ENCODE measurements at regions not wholly inside any gene's neighbourhood (a gene's known extent, or its start where the extent isn't known, plus 50 kb on each side); places are given as distances from the start of the nearest gene placed in this dataset.
"Not testable (repeated sequence)": the region's sequence is repeated elsewhere in the genome, so short reads cannot be mapped to it uniquely, and the experiment has no call there.

GRCh38 chr5:174510782-174511453, 213.5 kb upstream of the MSX2 start:
- CTCF ChIA-PET = not testable (repeated sequence)

GRCh38 chr5:174511714-174512253, 212.6 kb upstream of the MSX2 start:
- ChIA-PET RAD21 (ENCODE audit: unreplicated experiment) (no interaction called here), POLR2A (interaction anchor here (0.6 kb wide), 2 partner anchors 53 to 452 kb away, joined by 3 to 5 read pairs; no protein-coding TSS in a partner anchor), SMC1A (ENCODE audit: uncharacterized antibody, unreplicated experiment) (no interaction called here), CTCF (no interaction called here)
- Histone ChIP-seq H3K36me3 (ENCODE audit: control insufficient read depth in 2 of 2, insufficient read depth in 2 of 2, low read length in 1 of 2) (no peaks in the 10 kb centered on the region), H3K9ac (ENCODE audit: control insufficient read depth, insufficient read depth, low read length) (no peak overlapping the region), H4K20me1 (ENCODE audit: control insufficient read depth, insufficient read depth) (no peaks in the 10 kb centered on the region), H3K4me3 (no peak overlapping the region), H3K27me3 (replicated peaks in 1 of 2; ENCODE audit: control insufficient read depth in 2 of 2, insufficient read depth in 2 of 2, low read length in 1 of 2) (no peaks in the 10 kb centered on the region; a peak in 1 of 4 replicates), H3K4me2 (ENCODE audit: control insufficient read depth, insufficient read depth) (no peak overlapping the region), H3K27ac (ENCODE audit: control insufficient read depth, insufficient read depth) (no peak overlapping the region), H3K4me1 (ENCODE audit: control insufficient read depth, insufficient read depth, low read length) (no peaks in the 10 kb centered on the region), H3K79me2 (ENCODE audit: control insufficient read depth, insufficient read depth, low read length) (no peaks in the 10 kb centered on the region), H3K9me3 (replicated peaks; ENCODE audit: control insufficient read depth, insufficient read depth, low read length) (no peaks in the 10 kb centered on the region), H2AFZ (ENCODE audit: control insufficient read depth, low read depth, low read length) (no peak overlapping the region)
- in situ Hi-C loops (cut with MboI) = no loop called here
- intact Hi-C loops (cut with micrococcal nuclease; ENCODE audit: unreplicated experiment) = no loop called here
- no TSS peak for BruUV-seq (replicated peaks)
- TF ChIP-seq IKZF2 (IDR thresholded peaks at IDR 0.05) = no peak
- TF ChIP-seq CHD1 (IDR thresholded peaks at IDR 0.05; ENCODE audit: low read depth, low read length) = no peak
- no peak for TF ChIP-seq KAT2A (conservative IDR thresholded peaks at IDR 0.05; ENCODE audit: control insufficient read depth, low read depth, low read length)
- no peak for TF ChIP-seq HCFC1 (IDR thresholded peaks at IDR 0.05; ENCODE audit: low read length)
- no peak for TF ChIP-seq CHD2 (IDR thresholded peaks at IDR 0.05; ENCODE audit: borderline replicate concordance, low read depth, low read length)
- TF ChIP-seq NFYA (IDR thresholded peaks at IDR 0.05; ENCODE audit: borderline replicate concordance, low read depth, low read length) = no peak
- no peak for TF ChIP-seq CBX3 (IDR thresholded peaks at IDR 0.05; ENCODE audit: borderline replicate concordance, low read depth)
- TF ChIP-seq NKRF (conservative IDR thresholded peaks at IDR 0.05) = no peak
- TF ChIP-seq WRNIP1 (IDR thresholded peaks at IDR 0.05; ENCODE audit: borderline replicate concordance, low read depth, low read length) = no peak
- TF ChIP-seq BCL3 (IDR thresholded peaks at IDR 0.05; ENCODE audit: borderline replicate concordance, insufficient read depth, low read depth, low read length, poor library complexity, severe bottlenecking) = no peak
- no peak for TF ChIP-seq BRCA1 (IDR thresholded peaks at IDR 0.05; ENCODE audit: low read depth, low read length)
- no peak for FAIRE-seq
- 24% methylated on average over 5 of the region's 5 CpGs for WGBS (ENCODE audit: insufficient coverage, insufficient replicate concordance, low lambda C conversion rate, missing lambda C conversion rate)
- DNase-seq (ENCODE audit: low read depth, low spot score) = no peak
- ATAC-seq = no peak

More at GRCh38 chr5:174510782-174511453, 213.5 kb upstream of the MSX2 start:
- WGBS (ENCODE audit: insufficient coverage, insufficient replicate concordance, low lambda C conversion rate, missing lambda C conversion rate) = 61% methylated on average over 11 of the region's 11 CpGs
- POLR2A ChIA-PET = interaction anchor here (0.6 kb wide), 2 partner anchors 52 to 453 kb away, joined by 3 to 5 read pairs; no protein-coding TSS in a partner anchor
- H3K36me3 ChIP-seq (ENCODE audit: control insufficient read depth in 2 of 2, insufficient read depth in 2 of 2, low read length in 1 of 2); RAD21 ChIA-PET (ENCODE audit: unreplicated experiment); H3K9ac ChIP-seq (ENCODE audit: control insufficient read depth, insufficient read depth, low read length); intact Hi-C loops (cut with micrococcal nuclease; ENCODE audit: unreplicated experiment); H3K4me2 ChIP-seq (ENCODE audit: control insufficient read depth, insufficient read depth); H3K27me3 ChIP-seq (replicated peaks in 1 of 2; ENCODE audit: control insufficient read depth in 2 of 2, insufficient read depth in 2 of 2, low read length in 1 of 2); in situ Hi-C loops (cut with MboI); H3K4me1 ChIP-seq (ENCODE audit: control insufficient read depth, insufficient read depth, low read length); SMC1A ChIA-PET (ENCODE audit: uncharacterized antibody, unreplicated experiment); H3K4me3 ChIP-seq; DNase-seq (ENCODE audit: low read depth, low spot score); FAIRE-seq; H3K9me3 ChIP-seq (replicated peaks; ENCODE audit: control insufficient read depth, insufficient read depth, low read length); BruUV-seq (replicated peaks); H3K27ac ChIP-seq (ENCODE audit: control insufficient read depth, insufficient read depth); ATAC-seq; H2AFZ ChIP-seq (ENCODE audit: control insufficient read depth, low read depth, low read length); H3K79me2 ChIP-seq (ENCODE audit: control insufficient read depth, insufficient read depth, low read length); H4K20me1 ChIP-seq (ENCODE audit: control insufficient read depth, insufficient read depth): not testable (repeated sequence)

Measured in GM12878 (cell line).